ENCODE measurements at regions not wholly inside any gene's neighbourhood (a gene's known extent, or its start where the extent isn't known, plus 50 kb on each side); places are given as distances from the start of the nearest gene placed in this dataset.

DNA sequence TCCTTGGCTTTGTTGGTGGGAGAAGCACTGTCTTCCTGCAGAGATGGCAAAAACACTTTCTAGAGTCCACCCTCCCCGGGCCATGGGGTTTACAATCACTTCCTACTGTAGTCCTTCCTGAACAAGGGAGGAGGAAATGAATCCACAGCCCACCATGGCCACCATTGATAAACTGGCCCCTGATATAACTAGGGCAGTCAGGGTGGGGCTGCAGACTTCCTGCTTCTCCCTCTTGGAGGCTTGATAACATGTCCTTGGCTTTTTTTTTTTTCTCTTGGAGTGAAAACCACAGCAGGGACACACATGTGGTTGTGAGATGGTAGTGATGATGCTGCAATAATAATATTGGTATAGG, 437.8 kb downstream of the ZNF521 start:
- no peaks in the 10 kb centered on the region for H3K79me2 ChIP-seq (ENCODE audit: control insufficient read depth, insufficient read depth, low read length)
- H3K4me3 ChIP-seq (ENCODE audit: control extremely low read depth in 1 of 5, extremely low read depth in 1 of 5, insufficient read depth in 1 of 5, low read depth in 2 of 5, low read length in 4 of 5): no peak overlapping the region
- H3K27me3 ChIP-seq (replicated peaks in 1 of 4; ENCODE audit: control extremely low read depth in 1 of 4, control insufficient read depth in 3 of 4, insufficient read depth in 4 of 4, low read length in 3 of 4): peaks cover 0 to 2% (median 0%) of the 10 kb centered on the region in 4 experiments
- Mint-ChIP-seq H3K27me3 (peaks cover 19% of the 10 kb centered on the region), H3K9me3 (ENCODE audit: insufficient read depth) (no peaks in the 10 kb centered on the region), H3K4me1 (peaks cover 4% of the 10 kb centered on the region), H3K27ac (no peak overlapping the region), H3K4me3 (no peak overlapping the region)
- peaks cover 0 to 3% (median 0%) of the 10 kb centered on the region in 3 donors for H3K9me3 ChIP-seq (ENCODE audit: control extremely low read depth in 1 of 3, control insufficient read depth in 2 of 3, insufficient read depth in 1 of 3, low read length in 2 of 3)
- TF ChIP-seq EZH2 (IDR thresholded peaks at IDR 0.05; ENCODE audit: borderline replicate concordance, insufficient read depth, low read depth, low read length, poor library complexity, severe bottlenecking): no peak
- TF ChIP-seq, protein P1, sequence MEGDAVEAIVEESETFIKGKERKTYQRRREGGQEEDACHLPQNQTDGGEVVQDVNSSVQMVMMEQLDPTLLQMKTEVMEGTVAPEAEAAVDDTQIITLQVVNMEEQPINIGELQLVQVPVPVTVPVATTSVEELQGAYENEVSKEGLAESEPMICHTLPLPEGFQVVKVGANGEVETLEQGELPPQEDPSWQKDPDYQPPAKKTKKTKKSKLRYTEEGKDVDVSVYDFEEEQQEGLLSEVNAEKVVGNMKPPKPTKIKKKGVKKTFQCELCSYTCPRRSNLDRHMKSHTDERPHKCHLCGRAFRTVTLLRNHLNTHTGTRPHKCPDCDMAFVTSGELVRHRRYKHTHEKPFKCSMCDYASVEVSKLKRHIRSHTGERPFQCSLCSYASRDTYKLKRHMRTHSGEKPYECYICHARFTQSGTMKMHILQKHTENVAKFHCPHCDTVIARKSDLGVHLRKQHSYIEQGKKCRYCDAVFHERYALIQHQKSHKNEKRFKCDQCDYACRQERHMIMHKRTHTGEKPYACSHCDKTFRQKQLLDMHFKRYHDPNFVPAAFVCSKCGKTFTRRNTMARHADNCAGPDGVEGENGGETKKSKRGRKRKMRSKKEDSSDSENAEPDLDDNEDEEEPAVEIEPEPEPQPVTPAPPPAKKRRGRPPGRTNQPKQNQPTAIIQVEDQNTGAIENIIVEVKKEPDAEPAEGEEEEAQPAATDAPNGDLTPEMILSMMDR (IDR thresholded peaks at IDR 0.05): no peak
- H2AFZ ChIP-seq (ENCODE audit: insufficient read depth, low read depth, low read length, poor library complexity, severe bottlenecking): no peak overlapping the region
- CTCF ChIA-PET: no interaction called here
- H3K4me1 ChIP-seq (ENCODE audit: control insufficient read depth in 2 of 2, insufficient read depth in 2 of 2, low read length in 2 of 2): no peaks in the 10 kb centered on the region
- H3K4me2 ChIP-seq (replicated peaks; ENCODE audit: low read depth, low read length, poor library complexity, severe bottlenecking): no peak overlapping the region
- no CpG with 5 or more reads among the region's 1 CpG for WGBS (ENCODE audit: insufficient coverage)
- no peaks in the 10 kb centered on the region for H4K20me1 ChIP-seq (ENCODE audit: control insufficient read depth, insufficient read depth, low read length, poor library complexity, severe bottlenecking)
- no peak overlapping the region for H3K27ac ChIP-seq (ENCODE audit: low read length in 2 of 2)
- ATAC-seq (ENCODE audit: low read depth): no peak
- H3K9ac ChIP-seq (ENCODE audit: low read length): no peak overlapping the region
- intact Hi-C loops (cut with micrococcal nuclease): no loop called here
- POLR2A ChIA-PET: no interaction called here
- no peaks in the 10 kb centered on the region for H3K36me3 ChIP-seq (replicated peaks in 1 of 2; ENCODE audit: control extremely low read depth in 1 of 2, control insufficient read depth in 1 of 2, extremely low read depth in 1 of 2, insufficient read depth in 2 of 2, low read length in 1 of 2)
- no peak for DNase-seq

DNA sequence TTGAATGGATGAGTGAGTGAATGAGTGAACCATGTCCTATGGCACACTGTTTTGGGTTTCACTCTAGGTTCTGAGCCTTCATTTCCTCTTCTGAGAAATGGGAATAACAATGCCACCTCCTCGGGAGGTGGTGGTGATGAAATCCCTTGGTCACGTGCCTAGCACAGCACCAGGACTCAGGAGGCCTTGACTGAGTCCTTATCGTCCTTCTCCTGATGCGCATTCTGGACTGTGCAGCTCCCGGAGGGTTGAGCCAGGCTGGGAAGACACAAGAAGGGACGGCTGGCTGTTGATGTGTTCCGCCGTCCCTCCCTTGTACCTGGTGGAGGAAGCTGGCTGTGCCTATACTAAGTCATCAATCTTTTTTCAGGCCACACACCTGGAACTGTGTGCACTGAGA, 437.3 kb downstream of the ZNF521 start:
- ChIA-PET POLR2A (no interaction called here), CTCF (no interaction called here)
- WGBS (ENCODE audit: insufficient coverage): 84% methylated on average over 7 of the region's 8 CpGs
- DNase-seq (no peak), ATAC-seq (ENCODE audit: low read depth) (no peak)
- peaks cover 14% of the 10 kb centered on the region for H3K27me3 Mint-ChIP-seq
- TF ChIP-seq EZH2 (IDR thresholded peaks at IDR 0.05; ENCODE audit: borderline replicate concordance, insufficient read depth, low read depth, low read length, poor library complexity, severe bottlenecking): no peak
- TF ChIP-seq, protein P1 (IDR thresholded peaks at IDR 0.05): no peak
- peaks cover 0 to 2% (median 0%) of the 10 kb centered on the region in 4 experiments for H3K27me3 ChIP-seq (replicated peaks in 1 of 4; ENCODE audit: control extremely low read depth in 1 of 4, control insufficient read depth in 3 of 4, insufficient read depth in 4 of 4, low read length in 3 of 4)
- no peaks in the 10 kb centered on the region for H3K36me3 ChIP-seq (replicated peaks in 1 of 2; ENCODE audit: control extremely low read depth in 1 of 2, control insufficient read depth in 1 of 2, extremely low read depth in 1 of 2, insufficient read depth in 2 of 2, low read length in 1 of 2)
- H3K4me1 ChIP-seq (ENCODE audit: control insufficient read depth in 2 of 2, insufficient read depth in 2 of 2, low read length in 2 of 2): no peaks in the 10 kb centered on the region
- no peaks in the 10 kb centered on the region for H3K79me2 ChIP-seq (ENCODE audit: control insufficient read depth, insufficient read depth, low read length)
- no peak overlapping the region for H2AFZ ChIP-seq (ENCODE audit: insufficient read depth, low read depth, low read length, poor library complexity, severe bottlenecking)
- no peak overlapping the region for H3K27ac ChIP-seq (ENCODE audit: low read length in 2 of 2)
- no peaks in the 10 kb centered on the region for H3K9me3 Mint-ChIP-seq (ENCODE audit: insufficient read depth)
- H3K9ac ChIP-seq (ENCODE audit: low read length): no peak overlapping the region
- H3K27ac Mint-ChIP-seq: no peak overlapping the region
- no peak overlapping the region for H3K4me3 ChIP-seq (ENCODE audit: control extremely low read depth in 1 of 5, extremely low read depth in 1 of 5, insufficient read depth in 1 of 5, low read depth in 2 of 5, low read length in 4 of 5)
- no peak overlapping the region for H3K4me3 Mint-ChIP-seq
- H4K20me1 ChIP-seq (ENCODE audit: control insufficient read depth, insufficient read depth, low read length, poor library complexity, severe bottlenecking): no peaks in the 10 kb centered on the region
- intact Hi-C loops (cut with micrococcal nuclease): no loop called here
- no peak overlapping the region for H3K4me2 ChIP-seq (replicated peaks; ENCODE audit: low read depth, low read length, poor library complexity, severe bottlenecking)
- H3K4me1 Mint-ChIP-seq: peaks cover 4% of the 10 kb centered on the region
- peaks cover 0 to 3% (median 0%) of the 10 kb centered on the region in 3 donors for H3K9me3 ChIP-seq (ENCODE audit: control extremely low read depth in 1 of 3, control insufficient read depth in 2 of 3, insufficient read depth in 1 of 3, low read length in 2 of 3)

Measured in B cell (primary cell).